Activated CD4-positive, alpha-beta T cell treated with anti-CD3 and anti-CD28 coated beads, Interleukin-2, amount 10 ng/mL, durations not matched to agents 7 days and 5 days (primary cell): ENCODE measurements at regions not wholly inside any gene's neighbourhood (a gene's known extent, or its start where the extent isn't known, plus 50 kb on each side); places are given as distances from the start of the nearest gene placed in this dataset.

Experiments used
- CTCF ChIA-PET: fragments of 350-600 bp; sonication (Branson Sonifier 250); formaldehyde crosslinking; loops from one replicate; lab custom pipeline; 2021; ENCODE audit warnings: antibody characterized with exemption; lab: Charles Lee
- POLR2A ChIA-PET: fragments of 350-600 bp; sonication (Branson Sonifier 250); formaldehyde crosslinking; loops from one replicate; lab custom pipeline; 2021; ENCODE audit warnings: antibody characterized with exemption; lab: Charles Lee
- DNase-seq: peaks from one replicate; pipeline ENCODE4 v3.0.0-alpha.2; 2020
- H3K27ac Mint-ChIP-seq: one replicate; pipeline ENCODE4 v1.8.0; 2021; ENCODE audit warnings: mild to moderate bottlenecking, moderate library complexity, mixed read lengths
- H3K27me3 Mint-ChIP-seq: one replicate; pipeline ENCODE4 v1.8.0; 2021; ENCODE audit warnings: mixed read lengths
- H3K36me3 Mint-ChIP-seq: one replicate; pipeline ENCODE4 v1.8.0; 2021; ENCODE audit warnings: low read depth, mixed read lengths
- H3K4me1 Mint-ChIP-seq: one replicate; pipeline ENCODE4 v1.8.0; 2021; ENCODE audit warnings: mixed read lengths
- H3K4me3 Mint-ChIP-seq: one replicate; pipeline ENCODE4 v1.8.0; 2021; ENCODE audit warnings: mild to moderate bottlenecking, moderate library complexity, mixed read lengths
- H3K9me3 Mint-ChIP-seq: one replicate; pipeline ENCODE4 v1.8.0; 2021; ENCODE audit warnings: mixed read lengths

- Mint-ChIP-seq H3K27me3 (peaks cover 31% of the 10 kb centered on the region), H3K9me3 (no peaks in the 10 kb centered on the region), H3K4me3 (no peak overlapping the region), H3K36me3 (no peaks in the 10 kb centered on the region), H3K27ac (no peak overlapping the region), H3K4me1 (no peaks in the 10 kb centered on the region)
- no peak for DNase-seq
- POLR2A ChIA-PET: no interaction called here
- CTCF ChIA-PET: interaction anchor here (1.0 kb wide), 1 partner anchor 28 kb away, joined by 3 read pairs; no protein-coding TSS in a partner anchor
These were observed 142.9 kb upstream of the ZBED5 start for GRCh38 chr11:11000579-11001283.

GRCh38 chr11:10998674-10999073 lies 140.8 kb upstream of the ZBED5 start:
- POLR2A ChIA-PET: no interaction called here
- Mint-ChIP-seq H3K27ac (no peak overlapping the region), H3K27me3 (peaks cover 18% of the 10 kb centered on the region), H3K4me1 (no peaks in the 10 kb centered on the region), H3K9me3 (no peaks in the 10 kb centered on the region), H3K4me3 (no peak overlapping the region), H3K36me3 (no peaks in the 10 kb centered on the region)
- CTCF ChIA-PET: interaction anchor here (1.0 kb wide), 1 partner anchor 120 kb away, joined by 3 read pairs; no protein-coding TSS in a partner anchor
- no peak for DNase-seq

- no peak for DNase-seq
- no peaks in the 10 kb centered on the region for H3K36me3 Mint-ChIP-seq
- no peak overlapping the region for H3K27ac Mint-ChIP-seq
- ChIA-PET POLR2A (no interaction called here), CTCF (interaction anchor here (1.3 kb wide), 1 partner anchor 56 kb away, joined by 5 read pairs; no protein-coding TSS in a partner anchor)
- H3K9me3 Mint-ChIP-seq: no peaks in the 10 kb centered on the region
- H3K4me3 Mint-ChIP-seq: no peak overlapping the region
- no peaks in the 10 kb centered on the region for H3K4me1 Mint-ChIP-seq
- H3K27me3 Mint-ChIP-seq: peaks cover 8% of the 10 kb centered on the region
These were observed 138.8 kb upstream of the ZBED5 start for GRCh38 chr11:10996678-10997077.

GRCh38 chr11:10993640-10994039 lies 135.8 kb upstream of the ZBED5 start:
- no peaks in the 10 kb centered on the region for H3K9me3 Mint-ChIP-seq
- H3K4me1 Mint-ChIP-seq: no peaks in the 10 kb centered on the region
- peaks cover 6% of the 10 kb centered on the region for H3K27me3 Mint-ChIP-seq
- CTCF ChIA-PET: no interaction called here
- no peak overlapping the region for H3K4me3 Mint-ChIP-seq
- DNase-seq: no peak
- H3K36me3 Mint-ChIP-seq: no peaks in the 10 kb centered on the region
- POLR2A ChIA-PET: no interaction called here
- H3K27ac Mint-ChIP-seq: no peak overlapping the region

- ChIA-PET POLR2A (no interaction called here), CTCF (no interaction called here)
- DNase-seq: no peak
- Mint-ChIP-seq H3K27me3 (peaks cover 5% of the 10 kb centered on the region), H3K36me3 (no peaks in the 10 kb centered on the region), H3K9me3 (no peaks in the 10 kb centered on the region), H3K4me1 (no peaks in the 10 kb centered on the region), H3K27ac (no peak overlapping the region), H3K4me3 (no peak overlapping the region)
These were observed 135.3 kb upstream of the ZBED5 start for GRCh38 chr11:10993186-10993585.

- no peak overlapping the region for H3K27ac Mint-ChIP-seq
- no peaks in the 10 kb centered on the region for H3K9me3 Mint-ChIP-seq
- no peaks in the 10 kb centered on the region for H3K4me1 Mint-ChIP-seq
- no peaks in the 10 kb centered on the region for H3K27me3 Mint-ChIP-seq
- DNase-seq: no peak
- ChIA-PET POLR2A (no interaction called here), CTCF (interaction anchor here (0.6 to 1.1 kb wide), 3 partner anchors 12 to 280 kb away, joined by 3 read pairs; no protein-coding TSS in a partner anchor)
- H3K36me3 Mint-ChIP-seq: no peaks in the 10 kb centered on the region
- no peak overlapping the region for H3K4me3 Mint-ChIP-seq
These were observed 133.5 kb upstream of the ZBED5 start for GRCh38 chr11:10991393-10991792.

- CTCF ChIA-PET: interaction anchor here (1.1 kb wide), 1 partner anchor 13 kb away, joined by 3 read pairs; no protein-coding TSS in a partner anchor
- no peaks in the 10 kb centered on the region for H3K9me3 Mint-ChIP-seq
These were observed 132.9 kb upstream of the ZBED5 start for GRCh38 chr11:10990637-10991193.

GRCh38 chr11:10990160-10990559 lies 132.3 kb upstream of the ZBED5 start:
- ChIA-PET CTCF (no interaction called here), POLR2A (no interaction called here)
- DNase-seq: no peak

More at GRCh38 chr11:10990637-10991193, 132.9 kb upstream of the ZBED5 start:
- Mint-ChIP-seq H3K4me1 (peaks cover 3% of the 10 kb centered on the region), H3K36me3 (no peaks in the 10 kb centered on the region), H3K27me3 (no peaks in the 10 kb centered on the region), H3K4me3 (no peak overlapping the region), H3K27ac (no peak overlapping the region)
- POLR2A ChIA-PET: no interaction called here
- DNase-seq: no peak

GRCh38 chr11:10986006-10986405 lies 128.2 kb upstream of the ZBED5 start:
- Mint-ChIP-seq H3K4me3 (no peak overlapping the region), H3K36me3 (no peaks in the 10 kb centered on the region), H3K27me3 (no peaks in the 10 kb centered on the region), H3K4me1 (peaks cover 3% of the 10 kb centered on the region), H3K9me3 (no peaks in the 10 kb centered on the region), H3K27ac (no peak overlapping the region)
- CTCF ChIA-PET: interaction anchor here (1.4 to 2.1 kb wide), 3 partner anchors 10 to 55 kb away, joined by 3 to 5 read pairs (median 3); no protein-coding TSS in a partner anchor
- POLR2A ChIA-PET: no interaction called here
- no peak for DNase-seq

More at GRCh38 chr11:10990160-10990559, 132.3 kb upstream of the ZBED5 start:
- Mint-ChIP-seq H3K4me3 (no peak overlapping the region), H3K36me3 (no peaks in the 10 kb centered on the region), H3K27ac (no peak overlapping the region), H3K4me1 (peaks cover 3% of the 10 kb centered on the region), H3K9me3 (no peaks in the 10 kb centered on the region), H3K27me3 (no peaks in the 10 kb centered on the region)

GRCh38 chr11:10984742-10985141 lies 126.9 kb upstream of the ZBED5 start:
- H3K27me3 Mint-ChIP-seq: no peaks in the 10 kb centered on the region
- no peaks in the 10 kb centered on the region for H3K36me3 Mint-ChIP-seq
- H3K9me3 Mint-ChIP-seq: no peaks in the 10 kb centered on the region
- ChIA-PET POLR2A (no interaction called here), CTCF (no interaction called here)
- no peak overlapping the region for H3K27ac Mint-ChIP-seq
- no peak for DNase-seq
- H3K4me1 Mint-ChIP-seq: peaks cover 5% of the 10 kb centered on the region
- H3K4me3 Mint-ChIP-seq: no peak overlapping the region

- peaks cover 10% of the 10 kb centered on the region for H3K4me1 Mint-ChIP-seq
- H3K4me3 Mint-ChIP-seq: no peak overlapping the region
- ChIA-PET CTCF (interaction anchor here (0.7 kb wide), 1 partner anchor 11 kb away, joined by 3 read pairs; no protein-coding TSS in a partner anchor), POLR2A (no interaction called here)
- no peaks in the 10 kb centered on the region for H3K36me3 Mint-ChIP-seq
- no peak for DNase-seq
- peaks cover 4% of the 10 kb centered on the region for H3K27me3 Mint-ChIP-seq
- H3K27ac Mint-ChIP-seq: no peak overlapping the region
- no peaks in the 10 kb centered on the region for H3K9me3 Mint-ChIP-seq
These were observed 126.4 kb upstream of the ZBED5 start for GRCh38 chr11:10984250-10984649.

- ChIA-PET CTCF (interaction anchor here (0.6 kb wide), 2 partner anchors 543 to 987 kb away, joined by 3 read pairs; no protein-coding TSS in a partner anchor), POLR2A (no interaction called here)
- Mint-ChIP-seq H3K36me3 (no peaks in the 10 kb centered on the region), H3K9me3 (no peaks in the 10 kb centered on the region), H3K4me3 (no peak overlapping the region), H3K27me3 (peaks cover 13% of the 10 kb centered on the region), H3K27ac (no peak overlapping the region), H3K4me1 (peaks cover 12% of the 10 kb centered on the region)
- DNase-seq: no peak
These were observed 125.1 kb upstream of the ZBED5 start for GRCh38 chr11:10982704-10983510.
